Left renal cortex interstitium (tissue), 4 donors: ENCODE measurements at regions not wholly inside any gene's neighbourhood (a gene's known extent, or its start where the extent isn't known, plus 50 kb on each side); places are given as distances from the start of the nearest gene placed in this dataset.

ENCODE experiments used
- DNase-seq, 4 donors: peaks; one replicate each; pipeline ENCODE4 v3.0.0-alpha.2; 2013; ENCODE audit warnings: low read depth in 4 of 4, low spot score in 2 of 4, missing footprints in 1 of 4

DNA sequence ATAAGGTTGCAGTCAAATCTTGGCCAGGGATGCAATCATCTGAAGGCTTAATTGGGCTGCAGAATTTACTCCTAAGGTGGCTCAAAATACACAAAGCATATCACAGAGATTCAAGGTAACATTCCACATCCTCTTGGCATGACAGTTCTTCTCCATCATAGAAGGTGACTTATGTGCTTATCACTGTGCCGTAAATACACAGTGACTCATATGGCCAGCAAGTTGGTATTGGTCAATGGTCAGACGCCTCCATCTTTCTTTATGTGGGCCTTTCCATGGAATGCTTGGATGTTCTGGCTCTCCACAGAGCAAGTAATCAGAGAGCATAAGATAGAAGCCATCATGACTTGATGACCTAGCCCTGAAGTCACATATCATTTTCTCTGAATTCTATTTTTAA lies 168.8 kb upstream of the ST8SIA2 start:
- DNase-seq, result no peak

DNA sequence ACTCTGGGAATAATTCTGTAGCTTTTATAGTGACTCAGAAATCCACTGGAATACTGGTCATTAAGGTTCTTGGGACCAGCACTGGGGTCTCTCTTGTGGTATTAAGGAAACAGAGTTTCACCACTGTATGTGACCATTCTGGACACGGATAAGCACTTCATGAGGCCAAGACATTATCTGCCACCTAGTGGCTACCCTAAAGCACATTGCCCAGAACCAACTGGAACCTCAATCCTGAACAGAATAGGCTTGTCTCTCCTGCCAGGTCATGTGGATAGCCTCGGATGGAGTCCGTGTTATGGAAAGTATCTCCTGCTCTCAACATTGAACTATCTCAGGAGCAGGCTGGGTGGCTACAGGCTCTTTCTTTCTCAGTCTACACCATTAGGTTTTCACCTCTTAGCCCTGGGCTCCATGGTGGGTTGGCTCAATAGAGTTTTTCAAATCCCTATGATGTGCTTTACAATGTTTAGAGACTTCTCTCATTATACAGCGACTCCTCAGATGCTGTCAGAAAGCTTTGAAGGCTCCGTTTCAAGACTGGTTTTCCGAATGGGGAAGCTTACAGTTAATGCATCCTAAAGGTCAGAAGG lies 167.6 kb upstream of the ST8SIA2 start:
- DNase-seq, result peak in 2 of 4 donors; percentile 2 to 4

DNA sequence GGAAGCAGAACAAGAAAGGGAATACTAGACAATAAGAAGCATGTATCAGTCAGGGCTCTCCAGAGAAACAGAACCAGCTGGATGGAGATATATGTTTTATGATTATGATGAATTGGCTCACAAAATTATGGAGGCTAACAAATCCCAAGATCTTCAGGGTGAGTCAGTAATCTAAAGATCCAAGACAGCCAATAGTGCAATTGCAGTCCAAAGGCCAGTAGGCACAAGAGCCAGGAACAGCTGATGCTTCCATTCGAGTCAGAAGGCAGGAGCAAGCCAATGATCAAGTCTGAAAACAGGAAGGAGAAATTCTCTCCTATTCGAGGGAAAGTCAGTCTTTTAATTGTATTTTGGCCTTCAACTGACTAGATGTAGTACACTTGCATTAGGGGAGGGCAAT lies 164.9 kb upstream of the ST8SIA2 start:
- no peak for DNase-seq

DNA sequence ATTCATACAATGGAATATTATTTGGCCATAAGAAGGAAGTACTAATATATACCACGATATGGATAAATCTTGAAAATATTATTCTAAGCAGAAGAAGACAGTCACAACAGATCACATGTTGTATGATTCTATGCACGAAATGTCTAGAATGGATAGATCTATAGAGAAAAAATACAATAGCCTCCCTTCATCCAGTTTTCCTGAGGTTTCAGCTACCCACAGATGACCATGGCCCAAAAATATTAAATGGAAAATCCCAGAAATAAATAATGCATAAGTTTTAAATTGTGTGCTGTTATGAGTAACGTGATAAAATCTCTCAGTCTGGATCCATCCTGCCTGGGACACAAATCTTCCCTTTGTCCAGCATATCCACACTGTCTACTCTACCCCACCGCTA lies 162.2 kb upstream of the ST8SIA2 start:
- no peak for DNase-seq

DNA sequence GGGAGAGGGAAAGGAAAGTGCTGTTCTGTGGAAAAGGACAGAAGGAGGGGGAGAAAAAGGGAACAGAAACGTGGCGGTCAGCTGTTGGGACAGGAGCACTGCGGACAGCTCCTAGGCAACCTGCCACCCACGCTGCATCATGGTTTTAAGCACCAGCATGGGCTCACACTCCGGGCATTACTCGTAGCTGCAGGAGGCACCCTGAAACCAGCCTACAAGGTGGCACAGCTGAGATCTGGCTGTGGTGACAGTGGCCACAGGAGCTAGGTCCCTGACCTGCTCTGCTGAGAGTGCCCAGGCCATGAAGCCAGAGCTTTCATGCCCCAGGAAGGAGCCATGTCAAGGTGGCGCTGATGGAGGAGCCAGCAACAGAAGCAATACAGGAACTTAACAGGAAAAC lies 161.4 kb upstream of the ST8SIA2 start:
- DNase-seq, result no peak

DNA sequence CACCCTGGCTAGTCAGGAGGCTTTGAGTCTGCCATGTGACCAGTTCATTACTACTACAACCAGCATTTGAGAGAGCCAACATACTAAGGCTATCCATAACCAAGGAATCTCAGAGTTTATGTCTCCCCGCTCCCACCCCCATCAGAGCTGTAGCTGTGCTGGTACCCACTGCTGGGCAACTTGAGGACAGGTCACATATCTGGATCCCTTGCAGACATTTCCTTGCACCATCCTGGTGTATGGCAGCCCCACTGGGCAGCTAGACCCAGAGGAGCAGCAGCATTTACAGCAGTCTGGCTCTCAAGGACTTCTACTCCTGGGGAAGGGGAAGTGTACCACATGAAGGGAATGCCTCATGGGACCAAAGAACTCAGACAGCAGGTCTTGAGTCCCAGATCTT lies 160.8 kb upstream of the ST8SIA2 start:
- no peak for DNase-seq

DNA sequence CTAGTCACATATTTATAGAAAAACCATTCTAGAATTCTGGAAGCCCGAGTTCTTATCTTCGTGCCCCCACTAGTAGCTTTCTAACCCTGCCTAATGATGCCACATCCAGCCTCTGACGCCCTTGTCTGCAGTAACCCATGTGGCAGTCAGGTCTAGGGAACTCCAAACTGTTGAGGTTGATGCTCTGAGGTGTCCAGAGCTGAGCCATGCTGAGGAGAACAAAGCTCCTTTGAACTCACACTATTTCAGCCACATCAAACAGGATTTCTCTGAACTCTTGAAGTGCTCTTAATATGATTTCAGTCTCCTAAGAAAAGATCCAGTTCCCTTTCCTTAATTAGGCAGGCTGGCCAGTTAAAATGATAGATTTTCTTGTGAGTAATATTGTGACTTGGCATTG lies 150.5 kb upstream of the ST8SIA2 start:
- no peak for DNase-seq

DNA sequence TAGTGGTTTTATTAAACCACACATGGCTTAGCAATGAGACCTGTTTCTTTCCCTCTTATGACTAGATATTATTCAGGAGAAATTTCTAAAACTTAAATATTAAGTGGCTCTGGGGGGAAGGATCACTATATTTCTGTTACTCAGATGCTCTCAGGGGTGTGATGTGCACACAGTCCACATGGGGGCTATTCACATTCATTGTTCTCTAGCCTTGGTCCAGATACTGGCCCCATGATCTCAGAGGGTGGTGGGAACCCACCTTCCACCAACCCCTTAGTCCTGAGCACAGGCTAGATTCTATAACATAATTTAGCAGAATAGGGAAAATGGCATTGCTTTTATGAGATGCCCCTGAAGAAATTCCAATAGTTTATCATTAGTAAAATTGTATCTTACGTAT lies 149.0 kb upstream of the ST8SIA2 start:
- DNase-seq, result no peak

DNA sequence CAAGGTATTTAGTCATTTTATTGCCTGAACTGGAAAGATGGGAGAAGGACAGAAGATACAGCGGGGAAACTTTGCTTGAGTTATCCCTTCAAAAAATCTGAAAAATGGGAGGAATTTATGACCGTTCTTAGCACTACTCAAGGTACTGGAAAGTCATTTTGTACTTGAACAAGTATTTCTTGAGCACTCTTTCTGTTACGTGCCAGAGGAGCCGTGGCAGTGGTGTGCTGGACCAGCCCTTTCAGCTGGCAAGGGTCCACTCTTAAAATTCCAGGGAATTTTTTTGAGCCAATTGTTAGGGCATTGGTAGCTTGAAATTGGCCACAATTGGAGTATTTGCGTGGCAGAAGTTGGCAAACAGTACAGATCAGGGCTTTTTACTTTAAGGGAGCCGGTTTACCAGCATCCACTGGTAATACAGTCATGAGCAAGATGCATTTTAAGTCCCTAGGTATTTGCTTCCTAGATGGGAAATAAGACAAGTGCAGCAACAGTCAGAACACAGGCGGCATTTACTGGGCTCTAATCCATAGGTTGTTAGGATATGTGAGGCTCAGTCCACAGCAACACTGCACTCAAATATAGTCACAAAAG lies 145.9 kb upstream of the ST8SIA2 start:
- no peak for DNase-seq

DNA sequence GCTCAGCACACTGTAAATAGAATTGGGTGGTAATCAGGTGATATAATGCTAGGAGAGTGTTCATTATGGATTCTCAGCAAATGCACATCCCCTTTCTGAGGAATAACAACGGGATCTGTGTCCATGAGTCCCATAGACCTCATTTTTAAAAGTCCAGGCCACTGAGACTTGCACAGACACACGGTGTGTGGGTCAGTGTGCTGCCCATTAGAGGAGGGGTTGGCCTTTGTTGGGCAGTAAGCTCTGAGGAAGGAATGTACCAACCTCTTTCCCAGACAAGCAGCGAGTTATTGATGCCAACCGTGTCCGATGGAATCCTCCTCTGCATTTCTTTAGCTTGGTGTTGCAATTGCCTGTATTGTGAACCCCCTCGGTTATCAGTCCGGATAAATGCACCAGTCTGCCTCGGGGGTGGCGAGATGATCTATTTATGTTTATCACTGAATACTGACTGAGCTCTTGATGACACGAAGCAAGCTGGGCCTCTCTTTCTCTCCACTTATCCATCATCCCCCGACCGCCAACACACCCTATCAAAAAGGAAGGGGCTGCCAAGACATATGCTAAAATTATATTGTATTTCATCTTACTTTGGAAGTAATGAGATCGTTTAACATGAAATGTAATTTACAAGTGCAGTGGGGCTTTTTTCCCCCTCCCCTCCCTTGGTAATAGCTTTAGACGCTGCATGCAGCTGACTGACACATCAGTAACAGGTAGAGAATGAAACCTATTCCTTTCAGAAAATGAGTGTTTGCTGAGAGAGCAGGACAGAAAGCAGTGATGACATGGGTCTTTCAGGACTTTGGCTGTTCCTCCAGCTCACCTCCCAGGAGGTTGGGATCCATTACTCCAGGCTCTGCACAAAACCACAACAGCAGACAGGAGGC lies 126.6 kb upstream of the ST8SIA2 start:
- DNase-seq, result no peak

DNA sequence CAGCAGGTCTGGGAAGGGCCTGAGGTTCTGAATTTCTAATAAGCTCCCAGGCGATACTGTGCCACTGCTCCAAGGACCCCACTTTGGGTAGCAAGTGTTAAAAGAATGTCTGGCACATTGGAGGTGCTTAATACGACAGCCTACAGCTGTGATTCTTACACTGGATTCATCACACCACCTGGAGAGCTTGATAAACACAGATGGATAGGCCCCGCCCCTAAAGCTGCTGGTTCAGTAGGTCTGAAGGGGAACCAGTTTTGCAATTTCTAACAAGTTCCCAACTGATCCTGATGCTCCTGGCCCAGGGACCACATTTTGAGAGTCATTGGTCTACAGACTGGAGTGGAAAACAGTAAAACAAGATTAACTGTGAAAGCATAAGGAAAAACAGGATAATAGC lies 124.8 kb upstream of the ST8SIA2 start:
- DNase-seq, result no peak

DNA sequence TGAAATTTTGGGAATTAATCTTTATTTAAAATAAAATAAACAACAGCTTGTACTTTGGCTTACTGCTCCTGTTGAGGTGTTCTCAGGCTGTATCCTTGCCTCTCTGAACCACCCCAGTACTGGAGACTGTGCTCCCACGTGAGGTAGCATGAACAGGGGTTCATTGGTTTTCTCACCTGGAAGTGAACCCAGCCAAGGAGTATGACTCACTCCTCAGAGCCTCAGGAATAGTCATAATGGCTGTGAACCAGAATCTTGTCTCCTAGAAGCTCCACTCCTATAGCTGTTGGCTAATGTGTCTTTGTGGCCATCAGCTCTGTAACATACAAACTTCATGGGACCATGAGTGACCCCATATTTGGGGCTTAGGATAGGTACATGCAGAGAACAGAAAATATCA lies 122.5 kb upstream of the ST8SIA2 start:
- no peak for DNase-seq

DNA sequence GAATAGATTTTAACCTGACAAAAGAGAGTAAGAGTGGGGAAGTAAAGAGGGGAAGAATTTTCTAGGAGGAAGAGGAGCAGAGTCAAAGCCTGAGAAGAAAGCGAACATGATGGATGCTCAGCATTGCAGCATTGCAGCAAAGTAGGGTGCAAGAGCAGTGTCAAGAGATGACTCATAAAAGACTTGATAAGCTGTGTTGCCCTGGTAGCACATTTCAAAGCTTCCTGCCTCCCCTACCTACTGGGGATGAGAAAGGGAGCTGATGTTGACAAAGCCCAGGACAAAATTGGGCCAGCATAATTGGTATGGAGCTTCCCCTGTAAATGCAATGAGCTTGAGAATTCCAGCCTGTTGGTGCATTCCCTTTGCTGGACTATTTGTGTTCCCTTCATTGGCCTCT lies 121.6 kb upstream of the ST8SIA2 start:
- DNase-seq, result no peak

DNA sequence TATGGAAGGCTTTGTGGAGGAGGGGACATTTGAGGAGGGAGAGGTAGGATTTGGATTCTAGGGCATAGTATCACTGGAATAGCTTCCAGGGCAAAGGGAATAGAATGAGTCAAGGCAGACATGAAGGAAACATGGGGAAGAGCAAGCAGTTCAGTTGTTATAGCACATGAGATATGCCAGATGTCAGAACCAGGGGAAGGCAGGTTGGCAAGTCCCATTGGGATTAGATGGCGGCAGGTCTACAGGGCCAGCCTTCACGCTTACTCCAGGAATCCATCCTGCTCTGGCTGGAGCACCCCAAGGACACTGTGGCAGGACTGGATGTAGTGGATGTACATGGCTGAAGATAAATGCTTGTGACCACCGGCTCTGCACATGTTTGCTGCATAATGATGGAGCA lies 120.4 kb upstream of the ST8SIA2 start:
- no peak for DNase-seq

DNA sequence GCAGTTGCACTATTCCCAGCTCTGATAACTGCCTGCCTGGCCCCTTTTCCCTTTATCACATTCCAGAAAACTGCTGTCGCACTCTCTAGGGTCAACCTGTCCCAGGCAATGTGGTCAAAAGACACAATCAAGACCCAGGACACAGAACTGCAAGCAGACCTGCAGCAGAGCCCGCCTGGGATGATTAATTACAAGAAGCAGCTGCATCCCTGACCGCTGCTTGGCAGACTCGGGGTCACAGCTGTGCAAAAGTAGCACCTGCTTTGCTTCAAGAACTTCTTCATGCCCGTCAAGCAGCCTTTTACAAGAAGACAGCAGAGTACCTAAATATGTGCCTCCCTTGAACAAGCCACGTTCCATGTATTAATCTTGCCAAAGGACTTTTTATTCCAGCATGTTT lies 120.0 kb upstream of the ST8SIA2 start:
- DNase-seq, result no peak

DNA sequence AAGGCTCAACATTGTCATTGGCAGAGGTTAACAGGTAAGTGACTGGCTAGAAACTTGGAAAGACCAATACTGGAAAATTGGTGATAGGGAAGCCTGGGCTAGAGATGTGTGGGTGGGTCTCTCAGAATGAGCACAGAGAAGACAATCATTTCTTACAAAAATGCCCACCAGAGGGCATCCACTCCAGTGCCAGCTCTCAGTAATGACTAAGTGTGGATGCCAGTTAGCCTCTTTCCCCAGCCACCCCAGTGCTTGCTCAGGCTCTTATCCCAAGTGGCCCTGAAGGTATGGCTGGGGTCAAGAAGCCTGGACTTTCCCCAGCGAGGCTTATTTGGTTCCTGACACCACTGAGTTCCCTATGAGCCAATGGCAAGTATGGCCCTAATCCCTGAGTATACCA lies 115.9 kb upstream of the ST8SIA2 start:
- peak in 1 of 4 donors; percentile 13 for DNase-seq

DNA sequence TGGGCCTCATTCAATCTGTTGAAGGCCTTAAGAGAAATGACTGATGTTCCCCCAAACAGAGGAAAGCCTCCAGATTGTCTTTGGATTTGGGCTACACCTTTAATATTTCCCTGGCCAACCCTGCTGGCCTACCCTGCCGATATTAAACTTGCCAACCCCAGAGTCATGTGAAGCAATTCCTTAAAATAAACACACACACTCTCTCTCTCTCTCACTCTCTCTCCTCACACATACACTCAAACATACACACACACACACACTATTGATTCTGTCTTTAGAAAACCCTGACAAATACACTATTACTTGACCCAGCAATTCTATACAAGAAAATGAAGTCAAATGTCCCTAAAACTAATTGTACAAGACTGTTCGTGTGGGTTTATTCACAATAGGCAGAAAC lies 109.9 kb upstream of the ST8SIA2 start:
- DNase-seq, result no peak

DNA sequence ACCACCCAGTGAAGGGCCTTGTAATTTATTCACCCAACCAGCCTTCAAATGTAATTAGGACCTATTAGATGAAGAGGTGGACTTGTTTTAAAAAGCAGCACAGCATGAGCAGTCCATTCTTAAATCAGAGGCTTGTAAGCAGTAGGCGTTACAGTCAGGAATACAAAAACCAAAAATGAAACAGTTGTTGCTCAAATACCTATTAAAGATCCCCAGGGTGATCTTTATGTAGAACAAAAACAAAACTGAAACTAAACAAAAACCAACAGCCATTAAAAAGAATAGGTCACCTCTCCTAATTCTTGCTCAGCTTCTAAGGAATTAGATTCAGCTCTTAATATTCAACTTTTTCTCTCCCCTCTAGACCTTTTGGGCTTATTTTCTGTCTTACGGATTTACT lies 104.9 kb upstream of the ST8SIA2 start:
- no peak for DNase-seq

DNA sequence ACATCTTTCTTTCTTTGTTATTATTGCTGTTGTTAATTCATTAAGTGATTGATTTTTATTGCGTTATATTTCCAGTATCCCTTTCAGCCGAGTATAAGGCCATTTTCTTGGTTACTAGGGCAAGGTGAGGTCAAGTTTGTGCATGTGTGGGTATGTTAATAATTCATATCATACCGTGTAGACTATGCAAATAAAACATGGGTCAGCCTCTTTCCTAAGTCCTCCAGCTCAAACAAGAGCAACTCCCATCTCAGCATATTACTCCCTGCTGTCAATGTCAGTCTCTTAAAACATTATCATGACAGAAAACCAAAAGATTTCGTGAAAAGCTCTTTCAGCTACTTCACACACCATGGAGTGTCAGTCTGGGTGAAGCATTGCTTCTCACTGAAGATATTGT lies 103.9 kb upstream of the ST8SIA2 start:
- no peak for DNase-seq

DNA sequence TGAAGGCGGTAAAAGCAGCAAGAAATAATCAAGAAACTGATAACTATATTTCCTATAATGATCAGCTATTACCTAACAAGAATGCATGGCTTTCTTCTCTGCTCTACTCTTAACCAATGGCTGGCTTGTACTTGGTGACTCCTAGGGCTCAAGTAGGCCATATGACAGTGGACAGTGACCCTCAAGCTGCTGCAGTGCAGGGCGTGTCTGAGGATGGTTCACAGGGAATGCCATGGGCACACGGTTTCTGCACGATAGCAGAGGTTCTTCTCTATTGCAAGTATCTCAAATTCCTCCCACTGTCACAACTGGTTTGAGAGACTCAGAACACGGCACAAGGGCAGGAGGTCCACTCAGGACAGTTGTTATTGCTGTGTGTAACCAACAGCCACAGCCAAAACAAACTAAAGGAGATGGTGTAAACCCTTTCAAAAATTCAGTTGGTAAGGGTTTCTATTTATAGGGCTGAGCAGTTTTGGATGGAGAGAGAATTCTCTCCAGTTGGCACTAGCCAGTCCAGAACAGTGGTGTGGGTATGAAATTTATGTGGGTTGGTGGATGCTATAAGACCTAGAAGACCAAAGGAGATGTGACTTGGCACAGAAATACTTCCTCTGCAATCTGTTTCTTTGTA lies 103.2 kb upstream of the ST8SIA2 start:
- no peak for DNase-seq

DNA sequence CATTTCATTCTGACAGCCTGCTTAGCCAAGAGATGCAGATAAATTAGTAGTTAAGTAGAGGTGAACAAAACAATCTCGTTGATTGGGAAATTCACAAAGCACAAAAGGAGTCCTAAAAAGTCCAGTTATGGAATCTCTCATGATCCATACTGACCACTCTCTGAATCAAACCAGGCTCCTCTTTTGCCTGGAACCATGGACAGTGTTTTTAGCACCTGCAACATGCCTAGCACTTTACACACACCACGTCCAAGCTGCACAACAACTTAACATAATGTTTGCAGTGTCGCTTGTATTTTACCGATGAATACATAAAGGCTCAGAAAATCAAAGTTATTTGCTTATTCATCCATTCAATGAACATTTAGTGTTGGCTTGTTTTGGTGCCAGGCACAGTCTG lies 101.8 kb upstream of the ST8SIA2 start:
- DNase-seq, result no peak

DNA sequence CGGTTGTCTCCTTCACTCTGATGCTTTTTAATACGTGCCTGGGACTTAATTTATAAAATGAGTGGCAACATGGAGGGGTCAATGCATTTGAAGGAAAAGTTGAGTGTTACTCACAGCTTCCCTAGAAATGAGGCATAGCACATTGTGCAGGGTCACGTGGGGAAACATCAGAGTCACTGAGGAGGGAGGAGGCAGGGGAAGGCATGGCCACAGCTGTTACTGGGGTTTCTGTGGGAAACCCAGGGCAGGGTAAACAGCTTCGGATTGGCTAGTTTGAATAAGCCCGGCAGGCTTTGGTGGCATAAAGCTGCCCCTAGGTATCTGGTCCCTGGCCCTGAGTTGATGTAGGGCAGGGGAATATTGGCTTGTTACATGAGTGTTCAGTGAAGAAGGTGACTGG lies 98.9 kb upstream of the ST8SIA2 start:
- DNase-seq, result no peak
